ENCODE measurements at regions not wholly inside any gene's neighbourhood (a gene's known extent, or its start where the extent isn't known, plus 50 kb on each side); places are given as distances from the start of the nearest gene placed in this dataset.
A peak's percentile ranks its signal among the peaks of the same experiment; 100 is the strongest.

- peak; percentile 38 for DNase-seq
These were observed 137.3 kb upstream of the FRMD4A start for GRCh38 chr10:14468023-14468441.

GRCh38 chr10:14466257-14466656 is 135.5 kb upstream of the FRMD4A start:
- DNase-seq = peak; percentile 36

- DNase-seq = no peak
These were observed 129.7 kb upstream of the FRMD4A start for GRCh38 chr10:14460447-14460846.

DNA sequence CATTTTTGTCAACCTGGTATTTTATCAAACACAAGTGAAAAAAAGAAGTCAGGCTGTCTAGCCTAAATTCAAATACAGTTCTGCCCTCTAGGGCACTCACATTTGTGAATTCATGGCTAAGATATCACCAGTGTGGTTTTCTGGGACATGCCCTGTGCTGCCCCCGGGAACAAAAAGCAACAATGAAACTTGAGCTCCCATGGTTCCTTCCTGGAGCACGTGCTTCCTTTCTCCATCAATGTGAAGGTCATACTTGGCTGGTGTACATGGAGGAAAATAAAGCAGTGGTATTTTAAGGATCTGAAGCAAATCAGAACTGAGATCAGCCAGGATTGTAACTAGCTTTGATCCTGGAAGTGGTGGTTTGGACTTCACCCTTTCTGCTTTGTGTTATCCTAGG is 128.9 kb upstream of the FRMD4A start:
- DNase-seq = no peak

- DNase-seq = no peak
These were observed 126.1 kb upstream of the FRMD4A start for GRCh38 chr10:14456870-14457266.

DNA sequence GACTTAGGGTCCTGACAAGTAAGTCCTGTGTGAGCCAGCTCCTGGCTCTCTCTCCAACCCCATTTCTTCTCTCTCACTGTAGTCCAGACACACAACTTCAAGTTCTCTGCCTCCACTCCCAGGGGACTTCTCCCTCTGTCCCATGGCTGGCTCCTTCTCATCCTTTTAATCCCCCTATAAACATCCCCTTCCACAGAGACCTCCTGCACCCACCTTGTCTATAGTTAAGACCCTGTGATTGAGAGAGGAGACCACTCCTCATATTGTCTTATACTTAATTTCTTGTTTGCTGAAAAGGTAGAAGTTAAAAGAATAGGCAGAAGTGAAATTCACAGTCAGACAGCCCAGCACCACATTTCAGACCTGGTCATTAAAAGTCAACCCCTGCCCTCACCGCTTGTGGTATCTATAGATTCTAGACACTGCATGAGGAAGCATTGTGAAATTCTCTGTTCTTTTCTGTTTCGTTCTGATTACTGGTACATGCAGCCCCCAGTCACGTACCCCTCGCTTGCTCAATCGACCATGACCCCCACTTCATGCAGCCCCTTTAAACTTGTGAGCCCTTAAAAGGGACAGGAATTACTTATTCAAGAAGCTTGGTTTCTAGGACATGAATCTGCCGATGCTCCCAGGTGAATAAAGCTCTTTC is 125.6 kb upstream of the FRMD4A start:
- DNase-seq = no peak

- DNase-seq = no peak
These were observed 123.9 kb upstream of the FRMD4A start for GRCh38 chr10:14454629-14455028.

DNA sequence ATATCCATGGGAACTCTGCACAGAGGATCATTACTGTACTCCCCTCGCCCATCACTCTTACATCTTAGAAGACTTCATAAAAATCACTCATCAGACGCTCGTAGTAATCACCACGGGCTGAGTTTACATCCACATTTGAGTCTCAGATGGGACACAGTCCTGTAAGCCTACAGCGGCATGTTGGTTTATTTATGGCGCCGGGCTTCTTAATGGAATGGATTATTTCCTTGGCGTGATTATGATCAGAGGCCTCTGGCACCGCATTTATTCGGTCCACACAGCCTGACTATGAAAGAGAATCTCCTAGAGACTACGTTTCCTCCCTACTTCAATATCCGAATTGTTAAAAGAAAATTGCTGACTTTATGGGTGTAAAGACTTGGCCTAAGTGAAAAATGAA is 123.5 kb upstream of the FRMD4A start:
- no peak for DNase-seq

DNA sequence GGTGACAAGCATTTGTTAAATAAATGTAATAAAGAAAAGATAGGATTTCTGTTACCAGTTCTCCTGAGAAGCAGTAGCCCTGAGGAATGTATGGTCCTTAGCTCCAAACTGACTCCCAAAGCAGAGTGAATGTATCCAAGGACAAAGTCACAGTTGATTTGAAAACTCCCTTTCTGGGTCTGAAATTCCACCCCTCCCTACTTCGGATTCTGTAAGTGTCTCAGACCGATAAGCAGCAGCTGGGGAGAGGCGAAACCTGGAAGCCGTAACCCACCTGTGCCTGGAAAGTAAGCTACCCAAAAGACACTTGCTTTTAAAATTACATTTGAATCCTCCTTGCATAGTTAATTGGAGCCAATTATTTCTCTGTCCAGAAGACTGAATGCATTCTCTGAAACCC is 122.9 kb upstream of the FRMD4A start:
- no peak for DNase-seq

DNA sequence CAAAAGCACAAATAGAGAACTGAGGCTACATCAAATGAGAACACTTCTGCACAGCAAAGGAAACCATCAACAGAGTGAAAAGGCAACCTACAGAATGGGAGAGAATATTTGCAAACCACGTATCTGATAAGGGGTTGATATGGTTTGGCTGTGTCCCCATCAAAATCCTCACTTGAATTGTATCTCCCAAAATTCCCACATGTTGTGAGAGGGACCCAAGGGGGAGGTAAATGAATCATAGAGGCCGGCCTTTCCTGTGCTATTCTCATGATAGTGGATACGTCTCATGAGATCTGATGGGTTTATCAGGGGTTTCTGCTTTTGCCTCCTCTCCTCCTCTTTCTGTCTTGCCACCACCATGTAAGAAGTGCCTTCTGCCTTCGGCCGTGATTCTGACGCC is 120.6 kb upstream of the FRMD4A start:
- no peak for DNase-seq

DNA sequence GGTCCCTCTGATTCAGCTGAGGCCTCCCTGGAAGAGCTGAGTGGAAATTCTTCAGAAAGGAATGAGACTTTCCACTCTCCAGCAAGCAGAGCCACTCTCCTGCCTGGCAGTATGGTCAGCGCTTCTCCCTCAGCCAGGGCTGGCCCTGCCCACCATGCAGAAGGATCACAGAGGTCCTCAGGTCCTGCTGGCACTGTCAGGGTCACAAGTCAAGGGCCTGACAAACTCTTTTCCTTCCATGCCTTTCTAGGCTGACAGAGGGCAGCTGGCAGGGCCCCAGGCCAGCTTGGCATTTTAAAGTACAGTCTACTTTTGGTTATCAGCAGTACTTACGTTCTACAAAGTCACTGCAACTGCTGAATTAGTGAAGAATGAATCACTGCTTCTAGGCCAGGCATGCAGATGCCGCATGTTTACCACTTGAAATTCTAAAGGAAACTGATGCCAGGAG is 119.3 kb upstream of the FRMD4A start:
- no peak for DNase-seq

GRCh38 chr10:14449293-14449815 is 118.6 kb upstream of the FRMD4A start:
- no peak for DNase-seq

DNA sequence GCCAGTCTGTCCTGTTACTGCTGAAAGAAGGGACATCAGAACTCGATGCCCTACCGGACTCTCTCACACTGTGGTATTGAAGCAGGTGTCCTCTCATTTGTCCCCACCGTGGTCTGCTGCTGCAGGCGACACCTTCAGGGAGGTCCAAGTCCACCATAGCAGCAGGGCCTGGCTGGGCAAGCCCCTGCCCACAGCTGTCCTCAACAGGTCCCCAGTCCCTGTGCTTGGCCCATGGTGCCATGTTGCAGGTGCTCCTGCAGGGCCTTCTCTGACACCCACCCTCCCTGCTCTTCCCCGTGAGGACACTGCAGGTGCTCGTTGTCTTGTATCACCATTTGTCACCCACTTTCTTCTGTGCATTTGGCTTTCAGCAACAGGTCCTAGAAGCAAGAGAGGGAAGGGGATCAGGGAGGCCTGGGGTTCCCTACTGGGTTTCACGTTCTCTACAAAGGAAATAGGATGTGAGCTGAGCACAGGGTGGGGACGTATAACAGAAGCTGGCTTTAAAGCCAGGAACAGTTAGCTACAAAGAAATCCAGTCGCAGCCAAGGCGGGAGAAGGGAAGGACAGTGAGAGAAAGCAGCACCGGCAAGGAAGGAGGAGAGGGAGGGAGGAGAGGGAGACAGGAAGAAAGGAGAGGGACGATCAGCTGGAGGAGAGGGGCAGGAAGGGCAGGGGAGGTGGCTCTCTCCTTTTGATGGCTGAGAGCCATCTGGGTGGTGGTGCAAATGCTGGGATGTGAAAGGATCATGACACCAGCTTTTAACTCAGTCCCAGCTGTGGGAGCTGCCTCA is 117.7 kb upstream of the FRMD4A start:
- DNase-seq = no peak

- DNase-seq = no peak
These were observed 116.5 kb upstream of the FRMD4A start for GRCh38 chr10:14447094-14447839.

- no peak for DNase-seq
These were observed 108.9 kb upstream of the FRMD4A start for GRCh38 chr10:14439451-14440259.

GRCh38 chr10:14438576-14438975 is 107.9 kb upstream of the FRMD4A start:
- no peak for DNase-seq

- no peak for DNase-seq
These were observed 107.3 kb upstream of the FRMD4A start for GRCh38 chr10:14438057-14438456.

GRCh38 chr10:14435976-14436632 is 105.4 kb upstream of the FRMD4A start:
- DNase-seq = no peak

- DNase-seq = no peak
These were observed 102.4 kb upstream of the FRMD4A start for GRCh38 chr10:14433147-14433546.

DNA sequence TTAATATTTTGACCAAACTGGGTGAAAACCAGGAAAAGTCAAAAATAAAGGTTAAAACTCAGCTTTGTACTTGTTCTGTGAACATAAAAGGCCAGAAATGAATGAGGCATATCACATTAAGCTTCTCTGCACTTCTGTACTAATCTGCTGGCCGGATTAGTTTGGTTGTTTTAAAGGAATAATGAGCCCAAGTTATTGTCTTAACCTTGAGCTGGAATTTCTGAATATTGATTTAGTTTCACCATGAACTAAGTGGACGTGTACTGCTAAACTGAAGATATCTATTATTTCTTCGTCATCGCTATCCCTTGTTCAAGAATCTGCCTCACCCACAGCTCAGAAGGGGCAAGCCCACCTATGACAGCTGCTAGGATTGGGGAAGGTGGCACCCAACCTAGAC is 101.1 kb upstream of the FRMD4A start:
- no peak for DNase-seq

DNA sequence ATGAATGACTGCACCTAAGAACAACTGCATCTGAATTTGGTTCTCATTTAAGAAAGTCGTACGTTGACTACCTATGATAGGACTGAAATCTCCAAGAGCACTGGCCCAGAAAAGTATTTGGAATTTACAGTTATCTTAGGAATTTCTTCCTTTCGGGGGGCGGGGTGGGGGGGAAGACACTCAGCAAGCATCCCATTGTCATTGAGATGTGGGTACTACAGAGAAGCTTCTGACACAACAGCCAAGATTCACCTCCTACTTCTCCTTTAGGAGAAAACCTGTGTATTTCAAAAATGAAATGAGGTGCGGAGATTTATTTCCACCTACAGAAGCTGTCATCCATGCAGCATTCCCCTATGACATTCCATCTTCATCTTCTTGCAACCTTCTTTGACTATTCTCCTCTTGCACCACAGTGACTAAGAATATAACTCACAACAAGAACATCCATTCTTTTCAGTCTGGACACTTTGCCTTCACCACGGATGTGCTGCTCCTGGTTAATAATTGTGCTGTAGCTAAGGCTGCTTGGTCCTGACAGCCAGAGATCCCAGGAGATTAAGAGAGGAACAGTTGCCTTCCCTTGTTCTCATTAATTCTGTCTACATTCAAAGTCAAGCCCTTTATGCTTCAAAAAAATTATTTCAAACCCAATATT is 98.4 kb upstream of the FRMD4A start:
- no peak for DNase-seq
